HEK293 (cell line): ENCODE measurements at regions not wholly inside any gene's neighbourhood (a gene's known extent, or its start where the extent isn't known, plus 50 kb on each side); places are given as distances from the start of the nearest gene placed in this dataset.

Experiments used
- KLF9 ChIP-seq: fragments of 450-650 bp; formaldehyde crosslinking; IDR thresholded peaks from 2 replicates; pipeline ENCODE4 v1.5.1; 2016; ENCODE audit warnings: missing biosample characterization, missing genetic modification characterization, low read depth
- MZF1 ChIP-seq: fragments of 450-650 bp; formaldehyde crosslinking; IDR thresholded peaks from 2 replicates; pipeline ENCODE4 v1.5.1; 2017; ENCODE audit warnings: missing biosample characterization, missing genetic modification characterization, borderline replicate concordance
- RBAK ChIP-seq: fragments of 450-650 bp; formaldehyde crosslinking; IDR thresholded peaks from 2 replicates; pipeline ENCODE4 v1.5.1; 2016; ENCODE audit warnings: missing biosample characterization, missing genetic modification characterization
- SETDB1 ChIP-seq: IDR thresholded peaks from one replicate; pipeline ENCODE4 v1.6.1; 2017; ENCODE audit warnings: mild to moderate bottlenecking, low read length, moderate library complexity, mixed read lengths; ENCODE audit not compliant: insufficient read length
- ZFP41 ChIP-seq: fragments of 450-650 bp; formaldehyde crosslinking; IDR thresholded peaks from 2 replicates; pipeline ENCODE4 v1.5.1; 2016; ENCODE audit warnings: missing biosample characterization, missing genetic modification characterization, borderline replicate concordance
- ZNF146 ChIP-seq: fragments of 450-650 bp; formaldehyde crosslinking; IDR thresholded peaks from 2 replicates; pipeline ENCODE4 v1.5.1; 2016; ENCODE audit warnings: missing biosample characterization, missing genetic modification characterization
- ZNF239 ChIP-seq: fragments of 450-650 bp; formaldehyde crosslinking; IDR thresholded peaks from 2 replicates; pipeline ENCODE4 v1.5.1; 2016; ENCODE audit warnings: missing biosample characterization, missing genetic modification characterization
- ZNF423 ChIP-seq: fragments of 450-650 bp; formaldehyde crosslinking; IDR thresholded peaks from 2 replicates; pipeline ENCODE4 v1.5.1; 2016; ENCODE audit warnings: missing biosample characterization, missing genetic modification characterization
- ZNF768 ChIP-seq: fragments of 450-650 bp; formaldehyde crosslinking; IDR thresholded peaks from 2 replicates; pipeline ENCODE4 v1.5.1; 2018; ENCODE audit warnings: missing biosample characterization, mild to moderate bottlenecking, missing genetic modification characterization
- ZNF792 ChIP-seq: fragments of 450-650 bp; formaldehyde crosslinking; IDR thresholded peaks from 2 replicates; pipeline ENCODE4 v1.5.1; 2016; ENCODE audit warnings: missing biosample characterization, missing genetic modification characterization
- TF ChIP-seq, protein P1 (sequence below): fragments of 450-650 bp; formaldehyde crosslinking; IDR thresholded peaks from 2 replicates; pipeline ENCODE4 v1.5.1; 2016; ENCODE audit warnings: missing biosample characterization, missing genetic modification characterization
- TF ChIP-seq, protein P2 (sequence below): fragments of 450-650 bp; formaldehyde crosslinking; IDR thresholded peaks from 2 replicates; pipeline ENCODE4 v1.5.1; 2017; ENCODE audit warnings: missing biosample characterization, missing genetic modification characterization
- TF ChIP-seq, protein P3 (sequence below): fragments of 450-650 bp; IDR thresholded peaks from 2 replicates; pipeline ENCODE4 v1.5.1; 2018; ENCODE audit warnings: missing biosample characterization, mild to moderate bottlenecking, missing genetic modification characterization
- TF ChIP-seq, protein P4 (sequence below): fragments of 450-650 bp; formaldehyde crosslinking; IDR thresholded peaks from 2 replicates; pipeline ENCODE4 v1.5.1; 2016; ENCODE audit warnings: missing biosample characterization, missing genetic modification characterization

DNA sequence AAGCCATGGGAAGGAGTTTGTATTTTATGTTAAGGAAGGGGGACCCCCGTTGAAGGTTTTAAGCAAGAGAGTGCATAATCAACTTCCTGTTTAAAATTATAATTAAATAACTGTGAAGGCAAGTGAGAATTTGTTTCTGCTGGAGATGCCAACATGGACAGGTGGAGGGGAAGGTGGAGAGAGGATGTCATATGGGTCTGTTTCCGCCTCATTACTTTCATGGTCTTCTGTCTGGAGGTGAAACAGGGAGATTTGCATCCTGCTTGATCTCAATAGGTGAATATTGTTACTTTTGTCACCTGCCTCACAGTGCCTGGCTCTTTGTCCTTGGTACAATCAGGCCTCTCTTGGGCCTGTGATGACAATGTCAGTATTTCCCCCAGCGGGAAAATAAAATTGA, 300.6 kb upstream of the LMCD1 start:
- TF ChIP-seq, protein P1, sequence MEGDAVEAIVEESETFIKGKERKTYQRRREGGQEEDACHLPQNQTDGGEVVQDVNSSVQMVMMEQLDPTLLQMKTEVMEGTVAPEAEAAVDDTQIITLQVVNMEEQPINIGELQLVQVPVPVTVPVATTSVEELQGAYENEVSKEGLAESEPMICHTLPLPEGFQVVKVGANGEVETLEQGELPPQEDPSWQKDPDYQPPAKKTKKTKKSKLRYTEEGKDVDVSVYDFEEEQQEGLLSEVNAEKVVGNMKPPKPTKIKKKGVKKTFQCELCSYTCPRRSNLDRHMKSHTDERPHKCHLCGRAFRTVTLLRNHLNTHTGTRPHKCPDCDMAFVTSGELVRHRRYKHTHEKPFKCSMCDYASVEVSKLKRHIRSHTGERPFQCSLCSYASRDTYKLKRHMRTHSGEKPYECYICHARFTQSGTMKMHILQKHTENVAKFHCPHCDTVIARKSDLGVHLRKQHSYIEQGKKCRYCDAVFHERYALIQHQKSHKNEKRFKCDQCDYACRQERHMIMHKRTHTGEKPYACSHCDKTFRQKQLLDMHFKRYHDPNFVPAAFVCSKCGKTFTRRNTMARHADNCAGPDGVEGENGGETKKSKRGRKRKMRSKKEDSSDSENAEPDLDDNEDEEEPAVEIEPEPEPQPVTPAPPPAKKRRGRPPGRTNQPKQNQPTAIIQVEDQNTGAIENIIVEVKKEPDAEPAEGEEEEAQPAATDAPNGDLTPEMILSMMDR: no peak
- no peak for TF ChIP-seq SETDB1
- no peak for TF ChIP-seq ZFP41 (tag by site-specific recombination)
- TF ChIP-seq ZNF423: no peak
- no peak for TF ChIP-seq ZNF792 (tag by site-specific recombination)
- TF ChIP-seq ZNF146 (tag by site-specific recombination): no peak
- TF ChIP-seq RBAK (tag by site-specific recombination): no peak
- TF ChIP-seq KLF9 (tag by site-specific recombination): no peak
- TF ChIP-seq, protein P2, sequence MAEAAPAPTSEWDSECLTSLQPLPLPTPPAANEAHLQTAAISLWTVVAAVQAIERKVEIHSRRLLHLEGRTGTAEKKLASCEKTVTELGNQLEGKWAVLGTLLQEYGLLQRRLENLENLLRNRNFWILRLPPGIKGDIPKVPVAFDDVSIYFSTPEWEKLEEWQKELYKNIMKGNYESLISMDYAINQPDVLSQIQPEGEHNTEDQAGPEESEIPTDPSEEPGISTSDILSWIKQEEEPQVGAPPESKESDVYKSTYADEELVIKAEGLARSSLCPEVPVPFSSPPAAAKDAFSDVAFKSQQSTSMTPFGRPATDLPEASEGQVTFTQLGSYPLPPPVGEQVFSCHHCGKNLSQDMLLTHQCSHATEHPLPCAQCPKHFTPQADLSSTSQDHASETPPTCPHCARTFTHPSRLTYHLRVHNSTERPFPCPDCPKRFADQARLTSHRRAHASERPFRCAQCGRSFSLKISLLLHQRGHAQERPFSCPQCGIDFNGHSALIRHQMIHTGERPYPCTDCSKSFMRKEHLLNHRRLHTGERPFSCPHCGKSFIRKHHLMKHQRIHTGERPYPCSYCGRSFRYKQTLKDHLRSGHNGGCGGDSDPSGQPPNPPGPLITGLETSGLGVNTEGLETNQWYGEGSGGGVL (tag by site-specific recombination): no peak
- TF ChIP-seq, protein P3, sequence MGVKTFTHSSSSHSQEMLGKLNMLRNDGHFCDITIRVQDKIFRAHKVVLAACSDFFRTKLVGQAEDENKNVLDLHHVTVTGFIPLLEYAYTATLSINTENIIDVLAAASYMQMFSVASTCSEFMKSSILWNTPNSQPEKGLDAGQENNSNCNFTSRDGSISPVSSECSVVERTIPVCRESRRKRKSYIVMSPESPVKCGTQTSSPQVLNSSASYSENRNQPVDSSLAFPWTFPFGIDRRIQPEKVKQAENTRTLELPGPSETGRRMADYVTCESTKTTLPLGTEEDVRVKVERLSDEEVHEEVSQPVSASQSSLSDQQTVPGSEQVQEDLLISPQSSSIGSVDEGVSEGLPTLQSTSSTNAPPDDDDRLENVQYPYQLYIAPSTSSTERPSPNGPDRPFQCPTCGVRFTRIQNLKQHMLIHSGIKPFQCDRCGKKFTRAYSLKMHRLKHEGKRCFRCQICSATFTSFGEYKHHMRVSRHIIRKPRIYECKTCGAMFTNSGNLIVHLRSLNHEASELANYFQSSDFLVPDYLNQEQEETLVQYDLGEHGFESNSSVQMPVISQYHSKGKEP (tag by site-specific recombination): no peak
- no peak for TF ChIP-seq MZF1 (tag by site-specific recombination)
- TF ChIP-seq ZNF239 (tag by site-specific recombination): no peak
- TF ChIP-seq, protein P4, sequence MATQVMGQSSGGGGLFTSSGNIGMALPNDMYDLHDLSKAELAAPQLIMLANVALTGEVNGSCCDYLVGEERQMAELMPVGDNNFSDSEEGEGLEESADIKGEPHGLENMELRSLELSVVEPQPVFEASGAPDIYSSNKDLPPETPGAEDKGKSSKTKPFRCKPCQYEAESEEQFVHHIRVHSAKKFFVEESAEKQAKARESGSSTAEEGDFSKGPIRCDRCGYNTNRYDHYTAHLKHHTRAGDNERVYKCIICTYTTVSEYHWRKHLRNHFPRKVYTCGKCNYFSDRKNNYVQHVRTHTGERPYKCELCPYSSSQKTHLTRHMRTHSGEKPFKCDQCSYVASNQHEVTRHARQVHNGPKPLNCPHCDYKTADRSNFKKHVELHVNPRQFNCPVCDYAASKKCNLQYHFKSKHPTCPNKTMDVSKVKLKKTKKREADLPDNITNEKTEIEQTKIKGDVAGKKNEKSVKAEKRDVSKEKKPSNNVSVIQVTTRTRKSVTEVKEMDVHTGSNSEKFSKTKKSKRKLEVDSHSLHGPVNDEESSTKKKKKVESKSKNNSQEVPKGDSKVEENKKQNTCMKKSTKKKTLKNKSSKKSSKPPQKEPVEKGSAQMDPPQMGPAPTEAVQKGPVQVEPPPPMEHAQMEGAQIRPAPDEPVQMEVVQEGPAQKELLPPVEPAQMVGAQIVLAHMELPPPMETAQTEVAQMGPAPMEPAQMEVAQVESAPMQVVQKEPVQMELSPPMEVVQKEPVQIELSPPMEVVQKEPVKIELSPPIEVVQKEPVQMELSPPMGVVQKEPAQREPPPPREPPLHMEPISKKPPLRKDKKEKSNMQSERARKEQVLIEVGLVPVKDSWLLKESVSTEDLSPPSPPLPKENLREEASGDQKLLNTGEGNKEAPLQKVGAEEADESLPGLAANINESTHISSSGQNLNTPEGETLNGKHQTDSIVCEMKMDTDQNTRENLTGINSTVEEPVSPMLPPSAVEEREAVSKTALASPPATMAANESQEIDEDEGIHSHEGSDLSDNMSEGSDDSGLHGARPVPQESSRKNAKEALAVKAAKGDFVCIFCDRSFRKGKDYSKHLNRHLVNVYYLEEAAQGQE (tag by site-specific recombination): no peak
- TF ChIP-seq ZNF768 (tag by site-specific recombination): no peak
